ENCODE measurements at regions not wholly inside any gene's neighbourhood (a gene's known extent, or its start where the extent isn't known, plus 50 kb on each side); places are given as distances from the start of the nearest gene placed in this dataset.

DNA sequence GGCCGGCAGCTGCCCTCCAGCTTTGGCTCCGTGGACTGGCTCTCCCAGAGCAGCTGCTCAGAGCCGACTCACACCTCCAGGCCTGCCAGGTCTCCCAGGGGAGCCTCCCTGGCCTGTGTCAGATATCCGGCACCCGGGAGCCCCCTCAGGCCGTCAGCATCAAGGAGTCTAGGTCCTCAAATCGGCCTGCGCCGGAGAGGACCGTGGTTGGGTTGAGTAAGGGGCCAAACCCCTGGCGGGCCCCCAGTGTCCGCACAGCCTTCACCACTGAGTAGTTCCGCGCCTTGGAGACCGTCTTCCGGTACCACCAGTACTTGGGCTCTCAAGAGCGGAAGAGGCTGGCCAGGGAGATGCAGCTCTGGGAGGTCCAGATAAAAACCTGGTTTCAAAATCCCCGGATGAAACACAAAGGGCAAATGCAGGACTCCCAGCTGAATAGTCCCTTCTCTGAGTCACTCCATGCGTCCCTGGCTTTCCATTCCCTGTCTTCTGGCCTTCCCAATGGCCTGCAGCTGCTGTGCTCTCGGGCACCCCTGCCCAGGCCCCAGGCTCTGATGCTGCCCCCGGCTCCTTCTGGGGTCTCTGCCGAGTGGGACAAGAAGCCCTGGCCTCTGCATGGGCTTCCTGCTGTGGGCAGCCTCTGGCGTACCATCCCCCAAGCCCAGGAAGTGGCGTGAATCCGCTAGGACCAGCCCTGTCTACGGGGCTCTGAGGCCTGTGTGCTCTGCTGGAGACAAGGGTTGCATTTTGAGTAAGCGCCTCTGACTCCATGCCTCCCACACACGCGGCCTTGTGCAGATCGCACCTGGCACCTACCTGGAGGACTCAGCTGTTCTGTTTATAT is 245.1 kb upstream of the ATXN7L3B start:
- H3K36me3 ChIP-seq (ENCODE audit: control insufficient read depth in 3 of 3, insufficient read depth in 3 of 3, low read length in 3 of 3) = no peaks in the 10 kb centered on the region
- no peaks in the 10 kb centered on the region for H3K4me1 ChIP-seq (ENCODE audit: control insufficient read depth in 3 of 3, insufficient read depth in 3 of 3, low read length in 3 of 3)
- H3K9ac ChIP-seq (ENCODE audit: low read depth in 1 of 3, low read length in 3 of 3) = no peak overlapping the region
- no peak overlapping the region for H3K4me3 ChIP-seq (ENCODE audit: low read length in 3 of 3)
- H3K27ac ChIP-seq (ENCODE audit: low read depth, low read length) = no peak overlapping the region
- no peaks in the 10 kb centered on the region for H3K27me3 ChIP-seq (ENCODE audit: control insufficient read depth in 3 of 3, insufficient read depth in 3 of 3, low read length in 3 of 3)
- H3K9me3 ChIP-seq (ENCODE audit: control insufficient read depth in 3 of 3, low read length in 3 of 3) = no peaks in the 10 kb centered on the region

DNA sequence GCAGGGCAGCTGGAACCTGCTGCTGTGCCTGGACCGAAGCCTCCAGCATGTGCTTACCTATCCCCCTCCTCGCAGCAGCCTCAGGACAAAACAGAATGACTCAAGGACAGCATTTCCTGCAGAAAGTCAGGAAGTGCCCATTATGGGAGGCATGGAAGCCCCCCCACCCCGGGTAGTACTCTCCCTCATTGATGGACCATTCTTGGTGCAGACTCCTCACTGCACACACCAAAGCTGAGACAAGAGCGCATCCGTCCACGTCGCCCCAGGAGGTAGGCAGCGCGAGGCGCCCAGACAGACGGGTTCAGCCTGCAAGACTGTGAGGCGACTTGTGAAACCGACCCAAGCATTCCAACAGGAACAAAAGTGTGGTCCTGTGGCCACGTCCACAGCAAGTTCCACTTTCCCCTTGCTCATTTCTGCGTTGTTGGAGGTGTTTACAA is 243.9 kb upstream of the ATXN7L3B start:
- H3K27me3 ChIP-seq (ENCODE audit: control insufficient read depth in 3 of 3, insufficient read depth in 3 of 3, low read length in 3 of 3) = no peaks in the 10 kb centered on the region
- H3K4me1 ChIP-seq (ENCODE audit: control insufficient read depth in 3 of 3, insufficient read depth in 3 of 3, low read length in 3 of 3) = no peaks in the 10 kb centered on the region
- no peak overlapping the region for H3K27ac ChIP-seq (ENCODE audit: low read depth, low read length)
- H3K36me3 ChIP-seq (ENCODE audit: control insufficient read depth in 3 of 3, insufficient read depth in 3 of 3, low read length in 3 of 3) = no peaks in the 10 kb centered on the region
- H3K9ac ChIP-seq (ENCODE audit: low read depth in 1 of 3, low read length in 3 of 3) = no peak overlapping the region
- H3K4me3 ChIP-seq (ENCODE audit: low read length in 3 of 3) = no peak overlapping the region
- H3K9me3 ChIP-seq (ENCODE audit: control insufficient read depth in 3 of 3, low read length in 3 of 3) = no peaks in the 10 kb centered on the region

- H3K4me1 ChIP-seq (ENCODE audit: control insufficient read depth in 3 of 3, insufficient read depth in 3 of 3, low read length in 3 of 3) = no peaks in the 10 kb centered on the region
- no peak overlapping the region for H3K4me3 ChIP-seq (ENCODE audit: low read length in 3 of 3)
- no peaks in the 10 kb centered on the region for H3K9me3 ChIP-seq (ENCODE audit: control insufficient read depth in 3 of 3, low read length in 3 of 3)
- H3K27me3 ChIP-seq (ENCODE audit: control insufficient read depth in 3 of 3, insufficient read depth in 3 of 3, low read length in 3 of 3) = no peaks in the 10 kb centered on the region
- H3K9ac ChIP-seq (ENCODE audit: low read depth in 1 of 3, low read length in 3 of 3) = no peak overlapping the region
- no peak overlapping the region for H3K27ac ChIP-seq (ENCODE audit: low read depth, low read length)
- H3K36me3 ChIP-seq (ENCODE audit: control insufficient read depth in 3 of 3, insufficient read depth in 3 of 3, low read length in 3 of 3) = no peaks in the 10 kb centered on the region
Measured at GRCh38 chr12:74317078-74317601, 220.5 kb upstream of the ATXN7L3B start.

GRCh38 chr12:74317741-74318140 is 219.9 kb upstream of the ATXN7L3B start:
- no peaks in the 10 kb centered on the region for H3K4me1 ChIP-seq (ENCODE audit: control insufficient read depth in 3 of 3, insufficient read depth in 3 of 3, low read length in 3 of 3)
- no peaks in the 10 kb centered on the region for H3K9me3 ChIP-seq (ENCODE audit: control insufficient read depth in 3 of 3, low read length in 3 of 3)
- no peak overlapping the region for H3K4me3 ChIP-seq (ENCODE audit: low read length in 3 of 3)
- no peak overlapping the region for H3K9ac ChIP-seq (ENCODE audit: low read depth in 1 of 3, low read length in 3 of 3)
- no peaks in the 10 kb centered on the region for H3K27me3 ChIP-seq (ENCODE audit: control insufficient read depth in 3 of 3, insufficient read depth in 3 of 3, low read length in 3 of 3)
- H3K27ac ChIP-seq (ENCODE audit: low read depth, low read length) = no peak overlapping the region
- H3K36me3 ChIP-seq (ENCODE audit: control insufficient read depth in 3 of 3, insufficient read depth in 3 of 3, low read length in 3 of 3) = no peaks in the 10 kb centered on the region

DNA sequence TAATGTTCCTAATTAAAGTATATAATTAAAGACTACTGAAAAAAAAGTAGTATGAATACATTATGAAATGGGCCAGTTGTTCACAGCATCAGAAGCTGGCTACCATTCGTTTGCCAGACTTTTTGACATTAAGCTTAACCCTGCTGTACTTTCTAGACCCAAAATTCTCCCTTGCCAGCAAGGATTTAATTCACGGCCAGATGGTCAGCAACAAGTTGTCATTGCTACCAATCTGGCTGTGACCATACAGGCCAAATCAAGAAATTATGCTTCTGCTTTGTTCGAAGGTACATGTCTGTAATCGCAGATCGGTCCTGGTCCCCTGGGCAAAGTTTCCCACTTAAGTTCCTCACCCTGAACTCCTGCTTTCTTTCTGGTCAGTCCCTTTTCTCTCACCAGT is 217.7 kb upstream of the ATXN7L3B start:
- H3K4me3 ChIP-seq (ENCODE audit: low read length in 3 of 3) = no peak overlapping the region
- no peaks in the 10 kb centered on the region for H3K36me3 ChIP-seq (ENCODE audit: control insufficient read depth in 3 of 3, insufficient read depth in 3 of 3, low read length in 3 of 3)
- H3K27me3 ChIP-seq (ENCODE audit: control insufficient read depth in 3 of 3, insufficient read depth in 3 of 3, low read length in 3 of 3) = no peaks in the 10 kb centered on the region
- H3K9ac ChIP-seq (ENCODE audit: low read depth in 1 of 3, low read length in 3 of 3) = no peak overlapping the region
- no peak overlapping the region for H3K27ac ChIP-seq (ENCODE audit: low read depth, low read length)
- H3K4me1 ChIP-seq (ENCODE audit: control insufficient read depth in 3 of 3, insufficient read depth in 3 of 3, low read length in 3 of 3) = no peaks in the 10 kb centered on the region
- H3K9me3 ChIP-seq (ENCODE audit: control insufficient read depth in 3 of 3, low read length in 3 of 3) = no peaks in the 10 kb centered on the region

- H3K4me1 ChIP-seq (ENCODE audit: control insufficient read depth in 3 of 3, insufficient read depth in 3 of 3, low read length in 3 of 3) = no peaks in the 10 kb centered on the region
- H3K27me3 ChIP-seq (ENCODE audit: control insufficient read depth in 3 of 3, insufficient read depth in 3 of 3, low read length in 3 of 3) = no peaks in the 10 kb centered on the region
- no peak overlapping the region for H3K9ac ChIP-seq (ENCODE audit: low read depth in 1 of 3, low read length in 3 of 3)
- H3K36me3 ChIP-seq (ENCODE audit: control insufficient read depth in 3 of 3, insufficient read depth in 3 of 3, low read length in 3 of 3) = no peaks in the 10 kb centered on the region
- H3K4me3 ChIP-seq (ENCODE audit: low read length in 3 of 3) = no peak overlapping the region
- H3K9me3 ChIP-seq (ENCODE audit: control insufficient read depth in 3 of 3, low read length in 3 of 3) = no peaks in the 10 kb centered on the region
- no peak overlapping the region for H3K27ac ChIP-seq (ENCODE audit: low read depth, low read length)
Measured at GRCh38 chr12:74321381-74321780, 216.3 kb upstream of the ATXN7L3B start.

DNA sequence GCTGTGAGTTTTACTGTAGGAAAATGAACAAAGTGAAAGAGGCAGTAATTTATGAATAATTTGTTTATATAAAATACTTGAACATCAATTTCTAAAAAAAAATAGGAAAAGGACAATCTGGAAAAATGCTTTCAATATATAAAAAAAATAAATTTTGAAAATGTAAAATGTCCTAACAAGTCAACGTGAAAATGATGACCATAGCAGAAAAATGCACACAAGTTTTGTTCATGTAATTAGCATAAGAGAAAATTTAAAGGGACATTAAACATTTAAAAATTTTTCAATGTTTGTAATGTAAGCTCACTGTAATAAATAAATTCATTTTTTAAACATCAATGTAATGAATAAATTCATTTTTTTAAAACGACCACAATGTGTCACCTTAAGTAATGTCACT is 214.8 kb upstream of the ATXN7L3B start:
- no peaks in the 10 kb centered on the region for H3K4me1 ChIP-seq (ENCODE audit: control insufficient read depth in 3 of 3, insufficient read depth in 3 of 3, low read length in 3 of 3)
- H3K27ac ChIP-seq (ENCODE audit: low read depth, low read length) = no peak overlapping the region
- no peak overlapping the region for H3K4me3 ChIP-seq (ENCODE audit: low read length in 3 of 3)

DNA sequence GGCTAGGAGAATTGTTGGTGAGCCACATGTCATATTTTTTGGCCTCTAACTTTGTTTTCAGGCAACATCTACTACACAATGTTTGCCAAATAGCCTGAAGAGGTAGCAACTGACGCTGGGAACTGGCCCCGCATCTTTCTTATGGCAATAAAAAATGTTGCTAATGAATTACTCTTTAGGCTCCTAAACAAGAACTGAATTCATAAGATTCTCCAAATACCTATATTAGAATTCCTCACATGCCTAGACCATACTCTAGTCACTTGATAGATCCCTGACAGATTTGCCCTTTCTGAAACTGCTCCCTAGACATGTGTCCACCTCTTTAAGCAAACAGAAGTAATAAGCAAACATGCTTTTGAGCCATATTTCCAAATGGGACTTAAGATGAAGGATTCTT is 209.0 kb upstream of the ATXN7L3B start:
- H3K36me3 ChIP-seq (ENCODE audit: control insufficient read depth in 3 of 3, insufficient read depth in 3 of 3, low read length in 3 of 3) = no peaks in the 10 kb centered on the region
- H3K4me3 ChIP-seq (ENCODE audit: low read length in 3 of 3) = no peak overlapping the region
- no peaks in the 10 kb centered on the region for H3K4me1 ChIP-seq (ENCODE audit: control insufficient read depth in 3 of 3, insufficient read depth in 3 of 3, low read length in 3 of 3)
- no peaks in the 10 kb centered on the region for H3K27me3 ChIP-seq (ENCODE audit: control insufficient read depth in 3 of 3, insufficient read depth in 3 of 3, low read length in 3 of 3)
- H3K27ac ChIP-seq (ENCODE audit: low read depth, low read length) = no peak overlapping the region
- H3K9me3 ChIP-seq (ENCODE audit: control insufficient read depth in 3 of 3, low read length in 3 of 3) = no peaks in the 10 kb centered on the region
- H3K9ac ChIP-seq (ENCODE audit: low read depth in 1 of 3, low read length in 3 of 3) = no peak overlapping the region

More for the DNA sequence above, 214.8 kb upstream of the ATXN7L3B start:
- Histone ChIP-seq H3K27me3 (ENCODE audit: control insufficient read depth in 3 of 3, insufficient read depth in 3 of 3, low read length in 3 of 3) (no peaks in the 10 kb centered on the region), H3K36me3 (ENCODE audit: control insufficient read depth in 3 of 3, insufficient read depth in 3 of 3, low read length in 3 of 3) (no peaks in the 10 kb centered on the region), H3K9me3 (ENCODE audit: control insufficient read depth in 3 of 3, low read length in 3 of 3) (no peaks in the 10 kb centered on the region), H3K9ac (ENCODE audit: low read depth in 1 of 3, low read length in 3 of 3) (no peak overlapping the region)

DNA sequence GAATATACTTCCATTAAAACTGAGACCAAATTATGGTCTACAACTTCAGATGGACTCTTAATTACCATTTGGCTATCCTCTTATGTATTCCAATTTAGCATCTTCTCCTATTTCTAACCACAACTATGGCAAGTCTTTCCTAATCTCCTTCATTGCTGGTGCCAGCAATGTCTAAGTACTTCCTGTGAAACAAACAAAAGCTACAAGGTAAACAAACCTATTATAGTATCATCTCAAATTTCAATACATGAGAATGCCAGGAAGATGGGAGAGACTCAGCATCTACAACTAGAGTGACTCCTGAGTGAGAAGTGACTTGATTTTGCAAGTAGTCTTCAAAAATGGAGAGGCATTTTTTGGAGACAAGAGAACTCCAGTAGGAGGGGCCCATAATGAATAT is 202.9 kb upstream of the ATXN7L3B start:
- no peaks in the 10 kb centered on the region for H3K9me3 ChIP-seq (ENCODE audit: control insufficient read depth in 3 of 3, low read length in 3 of 3)
- no peaks in the 10 kb centered on the region for H3K27me3 ChIP-seq (ENCODE audit: control insufficient read depth in 3 of 3, insufficient read depth in 3 of 3, low read length in 3 of 3)
- H3K4me3 ChIP-seq (ENCODE audit: low read length in 3 of 3) = no peak overlapping the region
- no peak overlapping the region for H3K27ac ChIP-seq (ENCODE audit: low read depth, low read length)
- H3K9ac ChIP-seq (ENCODE audit: low read depth in 1 of 3, low read length in 3 of 3) = no peak overlapping the region
- no peaks in the 10 kb centered on the region for H3K4me1 ChIP-seq (ENCODE audit: control insufficient read depth in 3 of 3, insufficient read depth in 3 of 3, low read length in 3 of 3)
- no peaks in the 10 kb centered on the region for H3K36me3 ChIP-seq (ENCODE audit: control insufficient read depth in 3 of 3, insufficient read depth in 3 of 3, low read length in 3 of 3)

DNA sequence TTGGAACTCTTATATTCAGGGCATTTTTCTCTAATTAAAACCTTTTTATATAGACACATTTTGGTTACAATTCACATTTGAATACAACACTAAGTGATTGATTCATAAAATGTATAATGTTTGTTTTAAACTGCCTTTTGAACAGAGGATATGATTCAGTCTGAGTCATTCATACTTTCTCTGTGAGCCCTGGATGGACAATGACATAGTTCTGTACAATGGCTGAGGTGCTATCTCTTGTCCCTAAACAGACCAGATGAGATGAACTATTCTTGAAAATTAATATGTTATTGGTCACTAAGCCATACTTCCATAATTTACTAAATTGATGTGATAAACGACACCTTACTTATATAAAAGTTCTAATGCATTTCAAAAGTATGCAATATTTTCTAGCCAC is 199.7 kb upstream of the ATXN7L3B start:
- Histone ChIP-seq H3K9ac (ENCODE audit: low read depth in 1 of 3, low read length in 3 of 3) (no peak overlapping the region), H3K4me3 (ENCODE audit: low read length in 3 of 3) (no peak overlapping the region), H3K27ac (ENCODE audit: low read depth, low read length) (no peak overlapping the region), H3K4me1 (ENCODE audit: control insufficient read depth in 3 of 3, insufficient read depth in 3 of 3, low read length in 3 of 3) (no peaks in the 10 kb centered on the region), H3K9me3 (ENCODE audit: control insufficient read depth in 3 of 3, low read length in 3 of 3) (no peaks in the 10 kb centered on the region), H3K36me3 (ENCODE audit: control insufficient read depth in 3 of 3, insufficient read depth in 3 of 3, low read length in 3 of 3) (no peaks in the 10 kb centered on the region), H3K27me3 (ENCODE audit: control insufficient read depth in 3 of 3, insufficient read depth in 3 of 3, low read length in 3 of 3) (no peaks in the 10 kb centered on the region)

Data from skeletal muscle tissue (tissue), 3 donors.